ENCODE measurements at regions not wholly inside any gene's neighbourhood (a gene's known extent, or its start where the extent isn't known, plus 50 kb on each side); places are given as distances from the start of the nearest gene placed in this dataset.

DNA sequence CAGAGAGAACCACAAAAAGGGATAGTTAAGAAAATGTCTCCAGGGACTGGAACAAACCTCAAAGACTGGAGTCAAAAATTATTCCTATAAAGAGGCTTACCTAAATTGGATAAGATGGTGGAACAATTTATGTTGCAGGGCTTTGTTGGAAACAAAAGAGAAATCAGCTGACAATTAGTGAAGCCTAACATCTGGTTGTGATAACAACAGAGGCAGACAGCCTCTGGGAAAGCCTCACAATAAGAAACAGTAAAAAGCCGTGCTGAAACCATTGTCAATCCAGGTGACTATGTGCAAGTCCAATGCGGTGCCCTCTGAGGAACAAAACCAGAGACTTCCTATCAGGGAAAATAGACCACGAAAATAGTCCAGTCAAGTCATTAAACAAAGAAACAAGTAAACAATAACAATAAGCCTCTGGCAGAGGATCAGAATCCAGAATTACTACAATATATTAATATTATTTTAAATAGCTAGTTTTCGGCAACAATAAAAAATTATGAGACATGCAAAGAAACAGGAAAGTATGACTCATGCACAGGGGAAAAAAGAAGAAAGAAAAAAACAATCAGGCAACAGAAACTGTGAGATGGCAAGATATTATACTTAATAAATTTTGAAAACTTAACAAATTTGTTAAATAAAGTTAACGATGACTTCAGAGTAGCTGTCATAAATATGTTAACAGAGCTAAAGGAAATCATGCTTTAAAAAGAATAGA, 99.7 kb upstream of the RXFP2 start:
- TF ChIP-seq CTCF (IDR thresholded peaks at IDR 0.05), result no peak

- no peak for TF ChIP-seq CTCF (IDR thresholded peaks at IDR 0.05)
Measured at GRCh38 chr13:31649766-31650165, 89.6 kb upstream of the RXFP2 start.

GRCh38 chr13:31653730-31654129, 85.6 kb upstream of the RXFP2 start:
- no peak for TF ChIP-seq CTCF (IDR thresholded peaks at IDR 0.05)

GRCh38 chr13:31663880-31664585, 75.3 kb upstream of the RXFP2 start:
- no peak for TF ChIP-seq CTCF (IDR thresholded peaks at IDR 0.05)

DNA sequence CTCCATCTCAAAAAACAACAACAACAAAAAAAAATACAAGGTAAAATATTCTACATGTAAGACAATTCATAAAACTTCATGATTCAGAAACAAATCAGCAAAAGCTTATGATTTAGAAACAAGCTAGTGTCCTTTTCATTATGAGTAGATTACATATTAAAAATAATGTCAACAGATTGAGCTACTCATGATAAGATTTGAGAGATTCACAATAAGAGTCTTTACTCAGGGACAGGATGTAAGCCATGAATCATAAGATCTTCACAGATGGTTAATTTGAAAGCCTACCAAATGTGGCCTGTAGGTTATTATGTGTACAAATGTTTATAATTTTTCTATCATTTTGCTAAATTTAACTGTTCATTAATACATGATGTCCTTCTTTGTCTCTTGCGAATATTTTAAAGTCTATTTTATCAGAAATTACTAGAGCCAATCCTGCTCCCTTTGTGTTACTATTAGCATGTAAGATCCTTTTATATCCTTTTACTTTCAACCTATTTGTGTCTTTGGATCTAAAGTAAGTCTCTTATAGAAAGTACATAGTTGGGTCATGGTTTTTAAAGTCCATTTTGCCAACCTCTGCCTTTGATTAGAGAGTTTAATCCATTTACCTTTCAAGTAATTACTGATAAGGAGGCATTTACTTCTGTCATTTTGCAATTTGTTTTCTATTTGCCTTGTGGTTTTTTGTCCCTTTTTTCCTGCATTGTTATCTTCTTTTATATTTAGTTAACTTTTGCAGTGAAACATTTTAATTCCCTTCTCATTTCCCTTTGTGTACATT, 68.3 kb upstream of the RXFP2 start:
- TF ChIP-seq CTCF (IDR thresholded peaks at IDR 0.05), result no peak

GRCh38 chr13:31674051-31674450, 65.3 kb upstream of the RXFP2 start:
- TF ChIP-seq CTCF (IDR thresholded peaks at IDR 0.05), result no peak

DNA sequence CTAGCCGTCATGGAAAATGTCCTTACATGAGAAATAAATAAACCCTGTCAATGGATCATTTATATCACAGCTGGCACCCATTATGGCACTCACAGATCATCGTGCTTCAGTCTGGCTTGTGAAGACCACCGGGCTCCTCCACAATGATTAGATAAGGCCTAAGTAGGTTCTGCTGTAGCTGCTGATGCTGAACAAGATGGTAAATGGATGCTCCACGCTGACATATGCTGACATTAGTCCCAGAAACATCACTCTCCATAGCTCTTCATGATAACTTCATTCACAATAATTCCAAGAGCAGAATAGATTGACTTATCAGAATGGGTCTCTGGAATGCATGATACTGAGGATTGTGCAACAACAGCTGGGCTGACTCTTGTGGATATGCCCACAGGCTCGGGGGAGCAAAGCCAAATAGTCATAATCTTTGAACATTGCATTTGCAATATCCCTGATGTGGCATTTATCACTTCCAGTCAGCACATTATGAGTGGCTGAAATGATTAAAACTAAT, 63.8 kb upstream of the RXFP2 start:
- no peak for TF ChIP-seq CTCF (IDR thresholded peaks at IDR 0.05)

Data from LNCAP (cell line).